Left forelimb (tissue), 1 donor: ENCODE measurements at regions not wholly inside any gene's neighbourhood (a gene's known extent, or its start where the extent isn't known, plus 50 kb on each side); places are given as distances from the start of the nearest gene placed in this dataset.

Experiments
- DNase-seq: peaks from one replicate; pipeline ENCODE4 v3.0.0-alpha.2; 2018; ENCODE audit warnings: low spot score

GRCh38 chr9:95757439-95757838, 118.1 kb upstream of the ERCC6L2 start:
- no peak for DNase-seq

GRCh38 chr9:95756986-95757385, 118.5 kb upstream of the ERCC6L2 start:
- DNase-seq: no peak

GRCh38 chr9:95756101-95756500, 119.4 kb upstream of the ERCC6L2 start:
- DNase-seq: no peak

- no peak for DNase-seq
Observed at GRCh38 chr9:95755421-95755730, 120.1 kb upstream of the ERCC6L2 start.

- DNase-seq: no peak
Observed at GRCh38 chr9:95754533-95755420, 120.7 kb upstream of the ERCC6L2 start.

GRCh38 chr9:95753762-95754465, 121.6 kb upstream of the ERCC6L2 start:
- DNase-seq: no peak

GRCh38 chr9:95752129-95752731, 123.3 kb upstream of the ERCC6L2 start:
- DNase-seq: no peak

- DNase-seq: no peak
Observed at GRCh38 chr9:95751520-95751790, 124.0 kb upstream of the ERCC6L2 start.

- no peak for DNase-seq
Observed at GRCh38 chr9:95750725-95751519, 124.6 kb upstream of the ERCC6L2 start.

- no peak for DNase-seq
Observed at GRCh38 chr9:95749493-95749892, 126.0 kb upstream of the ERCC6L2 start.

- no peak for DNase-seq
Observed at GRCh38 chr9:95746408-95747180, 128.9 kb upstream of the ERCC6L2 start.

GRCh38 chr9:95742821-95743220, 132.7 kb upstream of the ERCC6L2 start:
- no peak for DNase-seq

GRCh38 chr9:95741631-95742030, 133.9 kb upstream of the ERCC6L2 start:
- DNase-seq: no peak

GRCh38 chr9:95740217-95741004, 135.1 kb upstream of the ERCC6L2 start:
- no peak for DNase-seq

GRCh38 chr9:95738438-95738837, 137.1 kb upstream of the ERCC6L2 start:
- DNase-seq: no peak

- no peak for DNase-seq
Observed at GRCh38 chr9:95736891-95737522, 138.5 kb upstream of the ERCC6L2 start.

- no peak for DNase-seq
Observed at GRCh38 chr9:95736370-95736769, 139.1 kb upstream of the ERCC6L2 start.

- DNase-seq: no peak
Observed at GRCh38 chr9:95735701-95736100, 139.8 kb upstream of the ERCC6L2 start.

- DNase-seq: no peak
Observed at GRCh38 chr9:95733741-95734666, 141.5 kb upstream of the ERCC6L2 start.
